ENCODE measurements at regions not wholly inside any gene's neighbourhood (a gene's known extent, or its start where the extent isn't known, plus 50 kb on each side); places are given as distances from the start of the nearest gene placed in this dataset.
"Not testable (repeated sequence)": the region's sequence is repeated elsewhere in the genome, so short reads cannot be mapped to it uniquely, and the experiment has no call there.

DNA sequence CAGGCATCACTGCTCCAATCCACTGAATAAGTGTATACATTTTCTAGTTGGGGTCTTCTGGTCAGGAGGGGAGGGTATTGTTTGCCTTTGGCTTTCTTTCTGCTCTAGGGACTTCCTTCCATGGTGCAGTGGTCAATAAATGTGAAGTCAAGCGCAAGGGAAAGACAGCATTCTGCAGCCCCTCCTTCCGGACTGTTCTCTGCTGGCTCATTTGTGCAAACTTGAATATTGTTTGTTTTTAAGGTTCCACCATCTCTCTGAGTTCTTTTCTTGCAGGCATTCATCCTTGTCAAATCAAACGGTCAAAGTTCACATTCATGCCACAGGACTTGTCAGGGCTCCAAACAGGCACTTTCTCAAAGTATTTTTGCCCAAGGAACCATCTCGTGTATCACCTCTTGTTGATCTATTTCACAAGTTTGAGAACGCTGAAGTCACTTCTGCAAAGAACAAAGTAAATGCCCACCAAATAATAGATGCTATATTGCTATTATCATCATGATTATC lies 205.6 kb upstream of the KAZN start:
- no peak for DNase-seq (ENCODE audit: low spot score)

DNA sequence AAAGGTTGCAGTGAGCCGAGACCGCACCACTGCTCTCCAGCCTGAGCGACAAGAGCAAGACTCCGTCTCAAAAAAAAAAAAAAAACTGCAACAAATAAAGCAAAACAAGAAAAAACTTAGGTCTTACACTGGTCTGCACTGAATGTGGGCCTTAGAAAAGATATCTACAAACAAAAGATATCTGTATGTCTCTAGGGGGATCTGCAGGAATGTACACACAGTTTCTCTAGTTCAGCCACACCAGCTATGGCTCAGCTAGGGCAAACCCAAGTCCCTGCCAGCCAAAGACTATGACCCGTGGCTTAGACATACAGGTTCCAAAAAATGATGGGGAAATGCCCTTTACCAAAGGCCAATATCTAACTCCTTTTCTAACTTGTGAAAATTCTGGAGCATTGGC lies 202.4 kb upstream of the KAZN start:
- DNase-seq (ENCODE audit: low spot score), result no peak

DNA sequence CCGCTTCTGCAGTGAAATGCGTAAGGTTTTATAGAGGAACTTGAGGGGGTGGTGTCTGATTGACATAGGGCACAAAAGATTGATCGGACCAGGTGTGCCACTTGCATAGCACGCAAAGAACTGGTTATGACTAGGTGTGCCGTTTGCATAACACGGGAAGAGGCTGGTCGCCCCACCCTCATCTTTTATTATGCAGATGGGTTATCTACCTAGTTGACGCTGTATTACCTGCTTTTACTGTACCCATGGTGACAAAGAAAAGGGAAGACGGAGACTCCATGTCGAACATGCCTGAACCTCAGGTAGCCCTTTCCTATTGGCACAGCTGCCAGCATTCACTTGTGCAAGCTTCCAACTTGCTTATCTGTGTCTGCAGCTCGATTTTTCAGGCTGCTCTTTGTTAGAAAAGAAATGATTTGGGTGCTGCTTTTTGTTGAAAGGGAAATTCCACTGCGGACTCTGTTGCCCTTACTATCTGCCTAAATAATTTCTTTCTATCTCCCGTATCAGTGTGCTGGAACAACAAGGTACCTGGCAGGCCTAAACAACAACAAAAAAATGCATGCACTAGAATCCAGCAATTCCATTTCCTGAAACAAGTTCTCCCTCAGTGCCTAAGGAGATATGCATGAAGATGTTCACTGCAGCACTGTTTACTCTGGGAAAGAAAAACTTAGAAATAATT lies 194.4 kb upstream of the KAZN start:
- no peak for DNase-seq (ENCODE audit: low spot score)

DNA sequence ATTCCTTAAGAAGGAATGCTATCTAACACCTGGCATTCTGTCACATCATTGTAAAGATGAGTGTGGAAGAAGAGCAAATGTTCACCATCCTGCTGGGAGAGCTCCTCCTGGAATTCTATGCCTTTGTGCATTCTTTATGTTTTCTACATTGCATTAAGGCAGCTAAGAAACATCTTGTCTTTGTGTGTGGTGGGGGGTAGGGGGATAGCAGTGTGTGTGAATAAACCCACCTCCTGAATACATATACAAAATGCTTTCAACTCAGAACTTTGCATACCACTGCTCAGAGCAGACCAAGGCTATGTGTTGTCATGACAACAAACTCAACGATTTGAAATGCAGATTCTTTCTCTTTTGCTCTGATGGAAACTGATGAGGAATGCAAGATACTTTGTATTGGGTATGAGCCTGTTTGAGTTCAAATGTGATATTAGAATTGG lies 193.6 kb upstream of the KAZN start:
- no peak for DNase-seq (ENCODE audit: low spot score)

DNA sequence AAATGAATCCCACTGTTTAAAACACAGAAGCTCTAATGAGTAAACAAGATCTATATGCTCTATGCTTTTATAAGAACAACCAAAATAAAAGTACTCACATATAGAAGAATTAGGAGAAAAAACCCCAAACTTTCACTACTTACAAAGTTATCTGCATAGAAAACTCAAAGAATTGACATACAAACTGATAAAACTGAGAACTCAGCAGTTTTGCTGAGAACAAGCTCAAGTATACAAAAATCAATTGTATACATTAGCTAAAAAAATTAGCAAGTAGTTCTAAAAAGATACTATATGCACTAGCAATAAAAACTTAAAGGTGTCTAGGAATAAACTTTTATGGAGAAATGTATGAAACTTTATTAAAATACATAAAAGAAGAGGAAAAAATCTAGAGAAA lies 186.2 kb upstream of the KAZN start:
- no peak for DNase-seq (ENCODE audit: low spot score)

DNA sequence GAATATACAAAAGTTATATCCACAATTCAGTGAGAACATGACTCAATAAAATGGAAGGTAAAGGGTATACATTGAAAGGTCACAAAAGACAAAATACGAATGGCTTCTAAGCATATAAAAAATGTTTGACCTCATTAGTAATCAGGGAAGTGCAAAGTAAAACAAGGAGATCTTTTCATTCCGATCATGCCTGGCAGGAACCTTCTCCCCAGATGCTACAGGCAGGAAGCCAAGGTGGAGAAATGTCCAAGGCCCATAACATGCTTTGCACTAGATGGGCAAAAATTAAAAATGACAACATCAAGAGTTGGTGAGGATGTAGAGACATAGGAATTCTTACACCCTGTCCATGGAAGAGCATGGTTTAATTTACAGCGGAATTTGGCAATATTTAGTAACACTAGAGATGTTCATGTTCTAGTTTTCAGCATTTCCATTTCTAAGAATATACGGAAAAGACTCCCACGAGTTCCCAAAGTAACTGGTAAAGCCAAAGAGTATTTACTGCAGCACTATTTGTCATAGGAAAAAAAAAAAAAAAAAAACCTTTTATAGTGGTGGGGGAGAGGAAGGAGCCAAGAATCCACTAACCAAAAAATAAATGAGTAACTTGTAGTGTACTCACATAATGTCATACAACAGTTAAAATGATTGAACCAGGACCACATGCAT lies 184.5 kb upstream of the KAZN start:
- DNase-seq (ENCODE audit: low spot score), result no peak

DNA sequence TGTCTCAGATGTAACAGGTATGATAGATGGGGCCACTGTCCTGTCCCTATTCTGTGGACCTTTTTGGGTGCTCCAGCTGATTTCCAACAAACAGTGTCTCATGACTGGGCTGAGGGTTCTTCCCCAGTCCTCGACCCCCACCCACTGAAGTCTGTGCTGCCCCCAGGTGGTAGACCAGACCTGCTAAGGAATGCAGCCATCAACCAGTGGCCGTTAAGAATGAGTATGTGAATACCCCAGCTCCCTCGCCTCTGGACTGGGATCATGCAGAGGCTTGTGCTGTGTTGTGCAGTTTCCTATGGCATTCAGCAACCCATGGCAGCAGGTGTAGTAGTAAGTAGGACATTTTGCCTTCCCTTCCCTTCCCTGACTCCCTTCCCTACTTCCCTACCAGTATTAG lies 183.1 kb upstream of the KAZN start:
- no peak for DNase-seq (ENCODE audit: low spot score)

DNA sequence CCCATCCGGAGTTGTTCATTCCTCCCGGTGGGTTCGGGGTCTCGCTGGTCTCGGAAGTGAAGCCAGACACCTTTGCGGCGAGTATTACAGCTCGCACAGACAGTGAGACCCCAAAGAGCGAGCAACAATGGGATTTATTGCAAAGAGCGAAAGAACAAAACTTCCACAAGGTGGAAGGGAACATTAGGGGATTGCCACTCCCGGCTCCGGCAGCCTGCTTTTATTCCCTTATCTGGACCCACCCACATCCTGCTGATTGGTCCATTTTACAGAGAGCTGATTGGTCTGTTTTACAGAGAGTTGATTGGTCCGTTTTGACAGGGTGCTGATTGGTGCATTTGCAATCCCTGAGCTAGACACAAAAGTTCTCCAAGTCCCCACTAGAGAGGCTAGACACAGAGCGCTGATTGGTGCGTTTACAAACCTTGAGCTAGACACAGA lies 178.7 kb upstream of the KAZN start:
- not testable (repeated sequence) for DNase-seq (ENCODE audit: low spot score)

DNA sequence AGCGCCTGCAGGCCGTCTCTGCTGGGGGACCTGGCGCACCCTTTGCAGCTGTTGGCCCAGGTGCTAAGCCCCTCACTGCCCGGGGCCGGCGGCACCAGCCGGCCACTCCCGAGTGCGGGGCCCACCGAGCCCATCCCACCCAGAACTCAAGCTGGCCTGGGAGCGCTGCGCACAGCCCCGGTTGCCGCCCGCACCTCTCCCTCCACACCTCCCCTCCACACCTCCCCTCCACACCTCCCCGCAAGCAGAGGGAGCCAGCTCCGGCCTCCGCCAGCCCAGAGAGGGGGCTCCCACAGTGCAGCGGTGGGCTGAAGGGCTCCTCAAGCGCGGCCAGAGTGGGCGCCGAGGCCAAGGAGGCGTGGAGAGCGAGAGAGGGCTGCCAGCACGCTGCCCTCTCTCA lies 177.8 kb upstream of the KAZN start:
- no peak for DNase-seq (ENCODE audit: low spot score)

DNA sequence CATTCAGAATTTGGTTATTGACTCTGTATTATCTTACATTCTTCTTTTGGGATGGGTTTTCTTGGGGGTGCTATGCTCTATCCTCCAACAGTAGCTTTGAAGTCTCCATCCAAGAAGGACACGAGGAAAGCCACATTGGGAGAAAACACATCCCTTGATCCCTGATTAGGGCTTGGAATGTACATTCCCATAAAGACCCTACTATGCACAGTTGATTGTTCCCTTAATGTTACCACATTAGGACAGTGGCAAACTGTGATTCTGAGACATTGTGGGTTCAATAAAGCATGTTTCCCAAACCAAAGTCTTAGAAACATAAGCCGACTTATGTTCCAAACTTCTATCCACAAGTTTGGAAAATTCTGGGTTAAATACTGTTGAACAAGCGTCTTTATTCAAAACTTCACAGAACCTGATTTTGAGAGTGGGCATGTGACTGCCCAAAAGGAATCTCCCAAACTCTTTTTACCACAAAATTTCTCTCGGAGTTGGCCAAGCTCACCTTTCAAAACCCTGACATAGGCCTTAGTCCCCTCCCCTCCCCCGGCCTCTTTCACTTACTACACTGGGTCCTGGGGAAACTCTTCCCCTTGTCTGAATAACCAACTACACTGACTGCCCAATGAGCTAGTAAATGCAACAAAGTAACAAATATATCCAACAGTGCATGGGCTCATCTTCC lies 177.0 kb upstream of the KAZN start:
- DNase-seq (ENCODE audit: low spot score), result no peak

DNA sequence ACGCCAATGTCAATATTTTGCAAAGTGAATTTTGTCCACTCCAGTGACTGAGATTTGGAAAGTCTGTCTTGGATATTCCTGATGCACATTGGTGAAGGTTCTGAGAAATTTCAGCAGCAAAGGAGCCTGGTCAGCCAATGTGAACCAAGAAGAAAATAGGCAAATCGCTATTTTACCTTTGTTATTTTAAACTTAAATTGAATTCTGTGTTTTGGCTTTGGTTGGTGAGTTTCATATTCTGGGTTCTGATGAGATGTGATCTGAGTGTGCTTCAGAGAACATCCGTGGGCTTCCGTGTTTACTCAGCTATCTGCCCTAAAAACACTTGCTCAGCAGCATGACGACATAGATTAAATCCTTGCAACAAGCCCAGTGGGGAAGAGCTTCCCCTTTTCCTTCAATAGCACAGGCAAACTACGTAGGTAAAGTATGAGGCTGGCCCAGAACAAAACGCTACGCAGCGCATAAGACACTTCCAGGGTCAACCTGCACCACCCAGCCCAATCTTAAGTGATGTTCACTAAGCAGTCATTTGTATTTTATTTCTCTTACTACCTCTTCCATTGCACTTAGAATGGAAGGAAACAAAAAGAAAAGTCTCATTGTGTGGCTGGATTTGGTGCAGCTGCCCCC lies 176.4 kb upstream of the KAZN start:
- DNase-seq (ENCODE audit: low spot score), result no peak

DNA sequence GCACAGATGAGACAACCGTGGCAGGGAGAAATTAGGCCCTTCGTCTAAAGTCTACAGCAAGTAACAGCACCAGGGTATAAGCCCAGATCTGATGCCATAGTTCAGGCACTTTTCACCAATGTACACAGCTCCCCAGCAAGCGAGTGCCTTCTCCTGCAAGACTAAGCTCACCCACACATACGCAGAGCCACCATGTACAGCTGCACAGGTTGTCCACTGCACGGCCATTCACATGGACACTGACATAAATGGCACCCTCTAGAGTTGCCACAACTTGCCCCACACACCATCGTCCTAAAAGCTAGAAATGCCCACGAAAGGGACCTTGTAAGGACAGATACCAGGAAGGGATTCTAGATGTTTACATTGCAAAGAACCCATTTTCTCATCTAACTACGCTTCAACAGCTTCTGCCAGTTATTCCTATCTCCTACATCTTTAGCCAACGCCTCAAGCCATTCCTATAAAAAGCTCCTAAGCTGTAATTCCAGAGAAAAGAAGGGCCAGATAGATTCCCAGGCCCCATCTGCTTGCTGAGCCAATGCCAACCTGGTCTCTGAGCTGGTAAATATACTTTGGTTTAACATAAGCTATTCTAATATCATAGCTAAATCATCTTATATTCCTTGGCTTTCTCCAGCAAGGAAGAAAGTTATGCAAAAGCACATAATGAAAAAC lies 174.0 kb upstream of the KAZN start:
- no peak for DNase-seq (ENCODE audit: low spot score)

DNA sequence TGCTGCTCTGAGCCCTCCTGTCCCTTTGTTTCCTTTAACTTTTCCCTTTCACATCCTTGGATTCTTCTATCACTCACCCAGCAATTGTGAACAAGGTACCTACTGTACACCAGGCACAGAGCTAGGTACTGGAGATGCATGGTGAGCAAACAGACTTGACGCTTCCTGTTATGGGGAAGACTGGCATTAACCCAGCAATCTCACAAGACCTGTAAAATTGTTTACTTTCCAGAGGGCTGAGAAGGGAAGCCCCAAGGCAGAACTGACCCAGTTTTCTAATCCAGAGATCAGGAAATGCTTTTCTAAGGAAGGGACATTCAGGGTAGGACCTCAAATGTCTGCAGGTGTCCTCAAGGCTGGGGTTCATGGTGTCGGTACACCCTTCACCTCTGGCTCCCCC lies 171.6 kb upstream of the KAZN start:
- no peak for DNase-seq (ENCODE audit: low spot score)

DNA sequence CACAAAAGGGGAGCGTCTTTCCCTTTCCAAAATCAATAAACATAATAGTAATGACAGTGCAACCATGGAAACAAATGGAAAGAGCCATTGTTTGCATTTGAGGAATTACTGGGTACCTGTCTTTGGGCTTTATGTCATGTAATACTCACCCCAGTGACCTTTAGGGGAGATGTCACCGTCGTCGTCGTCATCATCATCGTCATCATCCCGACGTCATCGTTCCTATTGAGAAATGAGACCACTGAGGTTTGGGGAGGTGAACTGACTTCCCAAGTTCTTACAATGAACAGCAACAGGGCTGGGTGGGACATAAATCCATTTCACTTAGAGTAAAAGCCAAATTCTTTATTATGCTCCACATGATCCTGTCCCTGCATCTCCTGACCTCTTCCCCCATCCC lies 168.9 kb upstream of the KAZN start:
- no peak for DNase-seq (ENCODE audit: low spot score)

DNA sequence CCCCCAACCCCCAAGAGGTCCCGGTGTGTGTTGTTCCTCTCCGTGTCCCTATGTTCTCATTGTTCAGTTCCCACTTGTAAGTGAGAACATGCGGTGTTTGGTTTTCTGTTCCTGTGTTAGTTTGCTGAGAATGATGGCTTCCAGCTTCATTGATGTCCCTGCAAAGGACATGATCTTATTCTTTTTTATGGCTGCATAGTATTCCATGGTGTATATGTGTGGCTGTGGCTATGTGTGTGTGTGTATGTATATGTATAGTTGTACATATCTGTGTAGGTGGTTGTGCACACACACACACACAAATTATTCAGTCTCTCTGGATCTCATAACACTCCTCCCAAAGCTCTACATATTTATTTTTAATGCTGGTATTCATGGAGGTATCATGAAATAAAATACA lies 165.8 kb upstream of the KAZN start:
- DNase-seq (ENCODE audit: low spot score), result not testable (repeated sequence)

DNA sequence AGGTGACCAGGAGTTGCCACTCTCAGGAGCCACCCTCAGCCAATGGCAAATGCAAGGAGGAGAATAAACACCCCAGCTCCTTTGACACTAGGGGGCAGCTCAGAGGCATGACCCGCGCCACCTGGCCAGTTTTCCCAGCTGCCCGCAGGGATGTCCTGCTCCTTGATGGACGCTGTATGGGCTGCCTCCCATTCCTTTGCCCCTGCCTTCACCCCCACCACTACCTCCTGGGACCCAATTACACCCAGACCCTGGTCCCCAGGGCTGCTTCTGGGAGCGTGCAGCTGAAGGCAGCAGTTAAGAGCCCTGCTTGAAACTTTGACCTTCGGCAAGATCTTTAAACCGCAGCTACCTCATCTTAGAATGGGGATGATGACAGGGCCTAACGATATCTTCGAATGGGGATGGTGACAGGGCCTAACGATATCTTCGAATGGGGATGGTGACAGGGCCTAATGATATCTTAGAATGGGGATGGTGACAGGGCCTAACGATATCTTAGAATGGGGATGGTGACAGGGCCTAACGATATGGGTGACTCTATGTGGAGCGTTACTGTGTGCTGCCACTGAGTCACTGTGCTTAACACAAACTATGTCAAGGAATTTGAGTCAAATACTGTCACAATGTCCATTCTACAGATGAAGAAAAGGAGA lies 163.0 kb upstream of the KAZN start:
- no peak for DNase-seq (ENCODE audit: low spot score)

DNA sequence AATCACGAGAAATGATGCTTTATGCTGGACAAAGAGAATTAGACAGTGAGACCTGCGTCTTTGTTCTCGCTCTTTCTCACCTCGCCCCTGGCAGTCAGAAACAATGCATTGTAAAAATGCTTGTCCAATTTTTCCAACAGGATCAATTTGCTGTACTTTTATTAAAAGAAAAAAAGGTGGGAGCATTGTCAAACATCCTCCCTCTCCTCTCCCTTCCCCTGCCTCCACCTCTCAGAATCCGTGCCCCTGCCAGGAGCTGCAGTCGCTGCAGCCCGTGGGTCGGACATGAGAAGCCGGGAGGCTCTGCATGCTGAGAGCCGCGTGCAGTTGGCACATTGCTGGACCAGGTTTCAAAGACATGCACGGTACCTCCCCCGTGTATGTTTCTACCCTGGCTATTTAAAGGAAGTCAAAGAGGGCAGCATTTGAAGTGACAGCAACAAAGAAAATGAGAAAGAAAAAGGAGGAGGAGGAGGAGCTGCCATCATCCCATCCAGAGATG lies 161.0 kb upstream of the KAZN start:
- DNase-seq (ENCODE audit: low spot score), result no peak

DNA sequence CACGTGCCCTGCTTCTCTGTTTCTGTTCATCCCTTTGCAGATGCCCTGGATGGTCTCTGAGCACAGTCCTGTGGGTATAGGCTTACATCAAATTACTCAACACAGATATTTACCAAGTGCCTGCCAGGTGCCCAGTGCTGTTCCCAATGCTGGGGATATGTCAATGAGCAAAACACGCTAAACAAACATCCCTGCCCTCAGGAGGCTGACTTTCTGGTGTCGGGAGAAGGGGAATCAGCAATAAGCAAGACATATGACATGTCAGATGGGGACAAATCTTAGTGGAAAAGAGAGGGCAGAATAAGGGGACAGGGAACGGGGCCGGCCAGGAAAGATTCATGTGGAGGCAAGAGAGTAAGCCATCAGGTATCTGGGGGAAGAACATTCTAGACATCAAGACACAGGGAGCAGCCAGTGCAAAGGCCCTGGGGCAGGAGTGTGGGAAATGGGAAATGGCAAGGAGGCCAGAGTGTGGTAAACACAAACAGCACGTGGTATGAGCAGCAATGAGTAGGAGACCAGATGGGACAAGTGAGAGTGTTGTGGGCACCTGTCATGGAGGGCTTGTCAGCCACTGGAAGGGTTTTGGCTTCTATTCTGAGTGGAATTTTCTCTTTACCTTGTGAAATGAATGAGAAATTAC lies 160.2 kb upstream of the KAZN start:
- DNase-seq (ENCODE audit: low spot score), result no peak

DNA sequence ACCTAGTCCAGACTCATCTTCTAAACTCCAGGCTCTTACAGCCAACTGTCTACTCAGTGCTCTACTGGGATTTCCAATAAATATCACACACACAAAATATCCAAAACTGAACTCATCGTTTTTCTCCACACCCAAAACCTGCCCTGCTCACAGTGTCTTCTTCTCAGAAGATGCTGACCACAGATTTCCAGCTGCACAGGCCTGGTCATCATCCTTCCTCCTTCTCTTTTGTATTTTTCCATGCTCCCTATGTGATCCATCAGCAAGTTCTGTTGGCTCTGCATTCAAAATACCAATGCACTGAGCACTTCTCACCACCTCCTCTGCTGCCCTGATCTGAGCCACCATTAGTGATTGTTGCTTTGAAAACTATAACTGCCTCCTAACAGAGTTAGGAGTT lies 159.5 kb upstream of the KAZN start:
- no peak for DNase-seq (ENCODE audit: low spot score)

DNA sequence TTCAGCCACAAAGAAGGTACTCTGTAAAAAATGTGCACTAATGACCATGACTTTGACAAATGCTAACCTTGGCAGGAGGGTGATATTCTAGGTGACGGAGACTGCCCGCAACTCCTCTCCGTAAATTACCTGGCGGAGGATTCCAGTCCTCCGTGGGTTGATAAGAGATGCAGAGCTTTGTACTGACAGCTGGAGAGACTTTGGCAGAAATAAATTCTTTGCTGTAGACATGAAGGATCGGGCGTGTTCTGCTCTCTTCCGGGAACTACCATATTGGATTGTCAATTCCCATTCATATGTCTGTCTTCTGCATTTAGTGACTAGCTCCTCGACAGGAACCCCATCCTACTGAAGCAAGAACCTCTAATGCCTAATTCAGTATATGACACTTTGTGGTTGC lies 158.3 kb upstream of the KAZN start:
- DNase-seq (ENCODE audit: low spot score), result no peak

DNA sequence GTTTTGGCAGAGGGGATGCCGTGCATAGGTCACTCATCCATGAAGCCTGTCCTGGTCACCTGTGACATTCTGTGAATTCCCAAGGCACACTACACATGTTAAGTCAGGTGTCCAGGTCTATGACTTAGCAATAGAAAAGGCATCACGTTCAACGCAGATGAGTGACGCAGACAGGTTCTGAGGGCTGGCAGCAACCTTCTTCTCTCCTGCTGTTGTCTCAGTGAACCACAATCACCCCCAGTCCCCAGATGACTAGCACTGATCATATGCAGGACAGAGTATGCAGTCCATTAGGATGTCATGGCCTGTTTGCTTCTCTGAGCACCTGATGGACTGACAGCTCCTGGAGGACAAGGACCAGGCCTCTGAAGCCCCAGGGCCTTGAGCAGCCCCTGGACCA lies 157.8 kb upstream of the KAZN start:
- no peak for DNase-seq (ENCODE audit: low spot score)

Data from ureter (tissue), 1 donor.